GM12875 (cell line): ENCODE measurements at regions not wholly inside any gene's neighbourhood (a gene's known extent, or its start where the extent isn't known, plus 50 kb on each side); places are given as distances from the start of the nearest gene placed in this dataset.

ENCODE experiments used
- H3K4me3 ChIP-seq: one replicate; pipeline ENCODE4 v1.5.1; 2011; ENCODE audit warnings: low read depth, low read length, control low read depth
- TF ChIP-seq, protein P1 (sequence below): IDR thresholded peaks from 2 replicates; pipeline ENCODE4 v1.5.1; 2011; ENCODE audit warnings: low read depth, mild to moderate bottlenecking, control low read depth, inconsistent platforms, low read length, moderate library complexity, borderline replicate concordance; ENCODE audit not compliant: insufficient read depth

DNA sequence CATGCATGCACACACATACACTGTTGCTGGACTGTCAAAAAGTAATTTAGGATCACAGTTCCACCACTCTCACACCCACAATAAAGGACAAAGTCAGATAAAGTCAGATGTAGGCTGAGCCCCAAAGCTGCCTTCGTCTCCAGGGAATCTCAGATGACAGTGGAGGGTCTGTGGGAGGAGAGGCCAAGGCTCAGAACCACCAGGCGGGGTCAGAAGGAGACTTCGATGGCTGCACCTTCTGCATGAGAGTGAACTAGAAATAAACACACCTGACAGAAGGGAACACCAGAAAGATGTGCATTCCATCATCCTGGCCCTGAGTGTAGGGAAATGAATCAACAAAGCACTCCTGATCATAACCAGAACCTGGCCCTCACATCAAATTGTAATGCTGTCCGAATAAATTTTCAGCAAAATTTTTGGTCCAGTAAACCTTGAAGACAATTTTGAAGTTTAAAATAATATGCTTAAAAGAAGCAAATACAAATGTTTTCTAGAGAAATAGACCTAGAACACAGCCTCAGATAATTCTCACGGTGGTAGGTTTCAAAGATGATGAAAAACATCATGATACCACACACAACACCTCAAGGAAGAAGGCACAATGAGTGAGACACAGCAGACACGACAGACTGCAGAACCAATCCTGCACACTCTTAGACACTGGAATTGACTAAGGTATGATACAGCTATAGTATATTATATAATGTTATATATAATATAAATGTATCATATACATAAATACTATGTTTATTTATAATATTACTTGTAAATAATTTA lies 269.8 kb upstream of the KLF6 start:
- no peak overlapping the region for H3K4me3 ChIP-seq
- TF ChIP-seq, protein P1, sequence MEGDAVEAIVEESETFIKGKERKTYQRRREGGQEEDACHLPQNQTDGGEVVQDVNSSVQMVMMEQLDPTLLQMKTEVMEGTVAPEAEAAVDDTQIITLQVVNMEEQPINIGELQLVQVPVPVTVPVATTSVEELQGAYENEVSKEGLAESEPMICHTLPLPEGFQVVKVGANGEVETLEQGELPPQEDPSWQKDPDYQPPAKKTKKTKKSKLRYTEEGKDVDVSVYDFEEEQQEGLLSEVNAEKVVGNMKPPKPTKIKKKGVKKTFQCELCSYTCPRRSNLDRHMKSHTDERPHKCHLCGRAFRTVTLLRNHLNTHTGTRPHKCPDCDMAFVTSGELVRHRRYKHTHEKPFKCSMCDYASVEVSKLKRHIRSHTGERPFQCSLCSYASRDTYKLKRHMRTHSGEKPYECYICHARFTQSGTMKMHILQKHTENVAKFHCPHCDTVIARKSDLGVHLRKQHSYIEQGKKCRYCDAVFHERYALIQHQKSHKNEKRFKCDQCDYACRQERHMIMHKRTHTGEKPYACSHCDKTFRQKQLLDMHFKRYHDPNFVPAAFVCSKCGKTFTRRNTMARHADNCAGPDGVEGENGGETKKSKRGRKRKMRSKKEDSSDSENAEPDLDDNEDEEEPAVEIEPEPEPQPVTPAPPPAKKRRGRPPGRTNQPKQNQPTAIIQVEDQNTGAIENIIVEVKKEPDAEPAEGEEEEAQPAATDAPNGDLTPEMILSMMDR: no peak

- TF ChIP-seq, protein P1: no peak
- no peak overlapping the region for H3K4me3 ChIP-seq
Measured at GRCh38 chr10:4053940-4054339, 268.9 kb upstream of the KLF6 start.

DNA sequence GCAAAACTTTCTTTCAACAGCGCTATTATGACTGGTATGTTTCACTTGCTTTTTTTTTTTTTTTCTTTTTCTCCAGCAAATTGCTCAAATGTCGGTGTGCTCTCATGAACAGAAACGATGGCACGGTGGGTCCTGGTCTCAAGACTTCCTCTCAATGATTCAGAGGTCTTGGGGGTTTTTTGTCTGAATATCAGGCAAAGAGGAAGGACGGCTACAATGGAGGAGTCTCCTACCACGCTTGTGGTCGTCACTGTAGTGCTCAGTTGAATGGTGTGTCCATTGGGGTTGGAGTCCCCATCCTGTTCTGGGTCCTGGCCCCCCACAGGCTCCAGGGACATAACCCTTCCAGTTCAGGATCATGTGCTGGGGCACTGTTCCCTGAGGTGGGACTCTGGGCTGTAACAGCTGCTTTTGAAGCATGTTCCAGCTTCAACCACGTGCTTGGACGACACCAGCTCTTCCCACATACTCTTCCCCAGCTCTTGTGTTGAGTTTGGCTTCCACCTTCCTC lies 266.7 kb upstream of the KLF6 start:
- no peak overlapping the region for H3K4me3 ChIP-seq
- TF ChIP-seq, protein P1: no peak

GRCh38 chr10:4051011-4051640 lies 266.1 kb upstream of the KLF6 start:
- TF ChIP-seq, protein P1: no peak
- H3K4me3 ChIP-seq: no peak overlapping the region

DNA sequence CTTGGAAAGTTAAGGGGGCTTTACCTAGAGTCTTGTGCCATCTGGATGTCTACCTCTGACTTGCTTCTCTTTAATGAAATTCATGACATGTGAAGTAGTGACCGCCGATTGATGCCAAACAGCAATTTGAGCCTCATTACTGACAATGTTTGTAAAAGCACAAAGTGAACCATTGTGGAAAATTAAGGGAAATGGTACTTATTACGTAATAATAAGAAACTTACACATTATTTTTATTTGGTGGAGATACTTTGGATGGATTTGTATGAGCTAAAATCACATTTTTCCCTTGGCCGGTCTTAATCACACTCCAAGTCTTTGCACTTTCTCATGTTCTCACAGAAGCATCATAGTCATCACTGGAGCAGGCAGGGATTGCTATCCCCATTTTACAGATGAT lies 265.1 kb upstream of the KLF6 start:
- TF ChIP-seq, protein P1: no peak
- H3K4me3 ChIP-seq: no peak overlapping the region

- no peak overlapping the region for H3K4me3 ChIP-seq
- TF ChIP-seq, protein P1: no peak
Measured at GRCh38 chr10:4049348-4049747, 264.3 kb upstream of the KLF6 start.
